HG03159 (cell line): ENCODE measurements at regions not wholly inside any gene's neighbourhood (a gene's known extent, or its start where the extent isn't known, plus 50 kb on each side); places are given as distances from the start of the nearest gene placed in this dataset.

ENCODE experiments used
- ATAC-seq: cut with Tn5 transposase; IDR thresholded peaks from one replicate; pipeline ENCODE4 v1.9.1; 2021; ENCODE audit warnings: mild to moderate bottlenecking, moderate library complexity; ENCODE audit not compliant: unreplicated experiment

DNA sequence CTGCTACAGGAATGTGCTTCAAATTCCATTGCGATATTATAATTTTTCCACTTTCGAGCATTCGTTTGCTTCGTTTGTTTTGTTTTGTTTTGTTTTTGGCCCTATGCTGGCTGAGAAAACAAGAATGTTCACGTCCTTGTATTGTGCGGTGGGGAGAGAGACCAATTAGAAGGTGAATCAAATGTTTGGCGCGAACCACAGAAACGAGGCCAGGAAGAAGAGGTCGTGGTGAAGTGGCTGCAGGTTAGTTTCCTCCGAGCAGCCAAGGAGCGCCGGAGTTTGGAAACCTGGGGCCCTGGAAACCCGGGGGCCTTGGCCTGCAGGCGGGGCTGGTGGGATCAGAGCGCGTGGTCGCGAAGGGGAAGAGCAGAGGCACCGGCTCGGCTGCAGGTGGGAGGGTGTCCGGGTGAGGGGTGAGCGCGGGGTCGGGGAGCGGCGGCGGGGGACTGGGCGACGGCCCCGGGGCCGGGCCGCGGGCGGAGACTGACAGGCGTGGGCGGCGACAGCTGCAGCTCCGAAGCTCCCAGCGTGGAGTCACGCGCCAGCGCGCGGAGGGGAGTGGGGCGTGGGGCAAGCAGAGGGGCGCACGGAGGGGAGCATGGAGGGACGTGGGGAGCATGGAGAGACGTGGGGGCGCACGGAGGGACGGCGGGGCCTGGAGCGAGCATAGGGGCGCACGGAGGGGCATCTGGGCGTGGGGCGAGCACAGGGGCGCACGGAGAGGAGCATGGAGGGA lies 141.5 kb upstream of the PDE10A start:
- no peak for ATAC-seq

DNA sequence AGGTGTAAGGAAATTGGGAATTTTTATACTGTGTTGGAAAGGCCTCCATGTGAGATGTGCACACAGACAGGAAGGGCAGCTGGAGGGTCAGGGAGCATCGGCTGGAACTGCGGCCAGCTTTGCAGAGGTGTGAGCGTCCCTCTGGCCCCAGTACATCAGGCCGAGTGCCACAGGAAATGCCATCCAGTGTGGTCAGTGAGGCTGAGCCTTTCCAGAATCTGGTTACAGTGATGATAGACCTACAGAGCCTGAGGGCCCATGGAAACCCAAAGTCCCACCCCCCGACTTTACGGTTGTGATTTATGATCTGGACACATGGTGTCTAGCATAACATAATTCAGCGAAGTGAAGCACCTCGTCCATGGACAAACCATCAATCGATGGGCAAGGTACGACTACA lies 137.3 kb upstream of the PDE10A start:
- ATAC-seq: no peak

DNA sequence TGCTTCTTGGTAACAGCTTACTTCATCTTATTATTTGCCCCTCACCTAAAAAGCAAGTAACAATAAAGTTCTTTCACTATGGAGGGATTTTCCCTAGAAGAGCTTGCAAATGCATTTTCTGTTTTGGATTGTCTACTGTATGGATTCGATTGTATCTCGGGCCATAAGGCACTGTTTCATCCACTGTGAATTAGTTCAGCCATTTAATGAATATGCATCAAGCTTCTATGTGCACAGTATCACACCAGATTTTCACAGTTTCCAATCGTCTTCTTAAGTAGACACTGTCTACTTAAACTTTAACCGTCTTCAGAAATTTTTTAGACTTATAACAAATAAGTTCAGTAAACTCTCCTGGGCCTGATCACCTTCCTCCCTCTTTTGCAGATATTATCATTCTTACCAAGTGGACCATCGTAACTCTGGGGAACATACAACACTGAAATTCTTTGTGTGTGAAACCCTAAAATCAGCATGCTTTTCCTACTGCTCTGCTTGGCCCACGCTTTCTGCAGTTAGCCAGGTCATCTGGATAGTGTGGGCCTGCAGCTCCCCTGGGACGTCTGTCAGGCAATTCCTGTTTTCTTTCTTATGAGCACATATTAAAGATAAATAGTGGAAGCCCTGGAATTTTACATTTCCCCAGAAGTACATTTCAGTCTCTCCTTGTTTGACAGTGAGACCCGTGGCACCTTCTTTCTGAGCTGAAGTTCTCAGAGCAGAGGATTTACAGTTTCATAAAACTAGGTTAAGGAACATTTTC lies 136.5 kb upstream of the PDE10A start:
- no peak for ATAC-seq

DNA sequence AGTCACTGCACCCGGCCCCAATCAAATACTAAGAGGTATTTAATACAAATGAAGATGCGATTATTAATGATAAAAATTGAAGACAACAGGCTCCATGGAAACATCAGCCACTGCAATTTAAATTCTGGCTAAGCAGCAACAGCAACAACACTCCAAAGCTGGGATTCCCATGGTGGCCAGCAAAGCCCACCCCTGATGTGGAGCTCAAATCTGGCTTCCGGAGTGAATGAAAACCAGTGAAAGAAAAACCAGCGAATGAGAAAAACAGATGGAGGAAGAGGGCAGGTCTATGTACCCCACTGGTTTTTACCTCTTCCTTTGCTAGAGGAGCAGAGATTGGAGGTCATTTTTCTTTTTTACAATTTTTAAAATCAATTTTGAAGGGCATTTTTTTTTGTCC lies 135.9 kb upstream of the PDE10A start:
- no peak for ATAC-seq

DNA sequence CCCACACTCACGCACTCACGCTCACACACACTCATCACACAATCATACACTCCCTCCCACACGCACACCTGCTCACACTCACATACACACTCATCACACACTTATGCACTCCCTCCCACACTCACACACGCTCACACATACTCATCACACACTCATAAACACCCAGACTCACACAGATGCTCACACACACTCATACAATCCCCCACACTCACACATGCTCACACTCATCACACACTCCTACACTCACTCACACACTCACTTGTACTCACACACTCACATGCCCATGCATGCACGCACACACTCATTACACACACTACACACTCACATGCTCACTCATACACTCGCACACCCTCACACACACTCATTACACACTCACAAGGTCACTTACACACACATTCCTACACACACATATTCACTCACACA lies 131.1 kb upstream of the PDE10A start:
- ATAC-seq: no peak

DNA sequence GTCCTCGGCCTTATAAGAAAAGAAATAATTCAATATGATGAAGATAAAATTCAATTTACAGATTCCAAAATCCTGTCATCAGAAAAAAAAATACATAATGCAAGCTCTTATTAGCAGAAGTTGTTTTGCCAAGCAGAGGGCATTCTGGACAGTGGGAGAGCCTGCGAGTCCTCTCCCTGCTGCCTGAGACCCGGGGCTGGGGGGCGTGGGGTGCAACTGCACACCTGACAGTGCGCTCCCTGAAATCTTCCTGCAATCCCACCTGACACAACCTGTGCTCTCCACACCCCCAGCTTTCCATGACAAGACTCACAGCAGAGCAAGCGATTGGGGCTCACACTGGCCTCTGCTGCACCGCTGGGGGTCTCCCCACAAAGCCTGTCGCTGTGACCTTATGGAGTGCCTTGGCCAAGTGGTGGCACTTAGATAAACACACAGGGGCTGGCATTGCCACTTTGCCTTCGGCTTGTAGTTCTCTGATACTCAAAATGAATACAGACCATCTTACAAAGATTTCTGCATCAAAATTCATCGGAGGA lies 130.3 kb upstream of the PDE10A start:
- ATAC-seq: no peak

DNA sequence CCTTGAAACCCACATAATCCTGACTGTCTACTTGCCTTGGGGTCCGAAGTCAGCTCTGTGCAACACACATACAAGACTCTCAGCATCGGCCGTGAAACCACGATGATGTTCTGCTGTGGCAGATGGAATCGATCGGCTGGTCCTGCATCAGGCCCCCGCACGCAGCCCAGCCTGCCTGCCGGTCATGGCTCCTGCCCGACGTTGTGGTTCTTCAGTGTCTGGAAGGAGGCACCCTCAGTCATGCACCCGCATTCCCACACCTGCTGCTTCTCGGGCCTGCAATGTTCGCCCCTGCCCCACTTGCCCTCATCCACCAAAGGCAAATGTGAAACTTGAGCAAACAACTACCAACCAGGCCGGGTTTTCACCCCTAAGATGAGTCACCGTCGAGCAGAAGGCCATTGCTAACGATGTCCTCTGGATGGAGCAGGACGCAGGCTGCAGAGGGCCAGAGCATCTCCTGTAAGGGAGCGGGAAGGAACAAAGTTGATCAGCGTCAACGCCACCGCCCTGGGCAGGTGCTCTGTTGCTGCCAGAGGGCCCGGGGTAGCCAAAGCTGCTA lies 128.9 kb upstream of the PDE10A start:
- ATAC-seq: no peak

DNA sequence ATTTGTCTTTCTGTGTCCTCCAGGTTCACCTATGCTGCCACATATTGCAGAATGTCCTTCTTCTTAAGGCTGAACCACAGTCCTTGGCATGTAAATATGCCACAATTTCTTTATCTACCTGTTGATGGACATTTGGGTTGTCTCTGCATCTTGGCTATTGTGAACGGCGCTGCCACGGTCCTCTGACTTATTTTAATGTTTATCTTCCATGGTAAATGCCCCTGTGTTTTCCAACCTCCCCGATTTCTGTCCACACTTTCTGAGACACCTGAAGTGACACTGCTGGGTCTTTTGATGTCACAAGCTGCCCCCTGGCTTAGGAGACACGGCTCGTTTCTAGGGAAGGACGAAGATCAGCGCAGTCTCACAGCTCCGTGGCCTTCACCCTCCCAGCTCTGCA lies 128.3 kb upstream of the PDE10A start:
- no peak for ATAC-seq

DNA sequence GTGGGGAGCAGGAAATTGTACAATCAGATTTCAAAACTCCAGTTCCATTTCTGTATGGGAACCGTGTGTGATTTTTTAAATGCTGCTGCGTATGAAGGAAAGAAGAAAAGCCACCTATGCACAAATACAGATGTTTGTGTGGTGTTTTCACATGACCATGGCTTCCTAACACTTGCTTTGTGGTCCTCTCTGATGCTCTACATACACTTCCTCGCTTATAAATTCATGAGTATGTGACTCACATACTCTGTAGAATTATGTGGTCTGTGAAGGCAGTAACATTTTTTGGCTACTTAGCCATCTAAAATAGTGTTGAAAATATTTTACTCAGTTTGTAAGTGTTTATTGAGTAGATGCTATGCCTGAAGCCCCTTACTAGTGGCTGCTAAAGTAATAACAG lies 119.8 kb upstream of the PDE10A start:
- no peak for ATAC-seq

DNA sequence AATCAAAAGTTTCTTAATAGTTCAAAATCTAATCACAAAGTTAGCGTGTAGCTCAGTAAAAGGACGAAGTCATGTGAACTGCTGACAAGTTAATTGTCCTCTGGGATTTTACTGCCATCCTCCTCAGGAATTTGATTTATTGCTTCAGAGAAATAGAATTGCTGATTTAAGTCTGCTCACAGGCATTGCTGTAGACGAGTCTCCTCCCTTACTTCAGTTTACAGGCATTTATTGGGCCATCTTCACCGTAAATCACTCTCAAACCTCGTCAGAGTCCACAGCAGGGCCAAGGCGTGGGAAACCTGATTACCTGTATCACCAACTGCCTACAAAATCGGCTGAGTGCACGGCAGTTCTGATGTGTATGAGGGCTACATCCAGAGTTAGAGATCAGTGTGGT lies 119.1 kb upstream of the PDE10A start:
- ATAC-seq: no peak

DNA sequence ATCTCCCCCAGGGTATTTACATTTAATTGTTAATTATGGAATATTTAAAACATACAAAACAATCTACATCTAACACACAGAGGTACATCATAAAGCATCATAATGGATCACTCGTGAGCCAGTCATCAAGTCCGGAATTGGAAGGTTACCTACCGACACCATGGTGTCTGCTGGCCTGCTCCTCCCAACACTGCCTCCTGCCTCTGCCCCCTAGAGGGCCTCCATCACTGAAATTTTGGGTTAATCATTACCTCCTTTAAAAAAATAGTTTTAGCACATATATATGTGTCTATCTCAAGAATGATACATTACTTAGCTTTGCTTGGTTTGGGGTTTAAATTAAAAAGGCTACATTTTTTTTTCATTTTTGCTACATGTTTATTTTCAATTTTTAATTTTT lies 114.6 kb upstream of the PDE10A start:
- ATAC-seq: no peak

DNA sequence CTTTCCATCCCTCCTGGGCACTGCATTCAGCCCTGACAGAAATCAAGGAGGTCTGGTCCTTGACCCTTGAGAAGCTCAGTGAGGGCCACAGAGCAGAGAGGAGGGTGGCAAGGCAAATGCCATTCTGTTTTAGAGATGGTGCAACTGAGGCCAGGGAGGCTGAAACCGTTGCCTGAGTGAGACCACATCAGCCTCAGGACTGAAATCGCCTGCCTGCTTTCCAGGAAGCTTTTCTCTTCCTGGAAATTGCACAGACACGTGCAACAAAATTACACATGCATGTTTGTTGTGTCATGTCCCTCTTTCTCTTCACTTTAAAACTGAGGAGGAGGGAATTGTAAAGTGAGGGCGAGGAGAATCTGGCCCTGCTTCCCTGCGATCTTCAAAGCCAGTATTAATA lies 113.7 kb upstream of the PDE10A start:
- ATAC-seq: no peak

DNA sequence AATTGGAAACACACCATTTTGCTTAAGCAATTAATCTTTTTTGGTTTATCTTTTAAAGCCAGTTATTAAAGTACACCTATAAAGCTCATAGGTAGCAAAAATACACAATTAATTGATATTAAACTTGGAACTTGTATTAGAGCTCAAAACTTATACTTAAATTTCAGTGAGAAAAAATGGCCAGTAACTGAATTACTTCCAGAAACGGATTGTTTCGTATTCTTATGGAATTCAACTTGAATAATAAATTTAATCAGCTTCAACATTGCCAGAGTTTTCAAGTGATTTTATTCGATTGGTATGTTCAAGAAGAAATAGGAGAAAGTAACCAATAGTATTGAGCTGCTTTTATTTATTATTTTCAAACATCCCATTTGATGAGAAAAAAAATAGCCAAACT lies 112.7 kb upstream of the PDE10A start:
- ATAC-seq: no peak

DNA sequence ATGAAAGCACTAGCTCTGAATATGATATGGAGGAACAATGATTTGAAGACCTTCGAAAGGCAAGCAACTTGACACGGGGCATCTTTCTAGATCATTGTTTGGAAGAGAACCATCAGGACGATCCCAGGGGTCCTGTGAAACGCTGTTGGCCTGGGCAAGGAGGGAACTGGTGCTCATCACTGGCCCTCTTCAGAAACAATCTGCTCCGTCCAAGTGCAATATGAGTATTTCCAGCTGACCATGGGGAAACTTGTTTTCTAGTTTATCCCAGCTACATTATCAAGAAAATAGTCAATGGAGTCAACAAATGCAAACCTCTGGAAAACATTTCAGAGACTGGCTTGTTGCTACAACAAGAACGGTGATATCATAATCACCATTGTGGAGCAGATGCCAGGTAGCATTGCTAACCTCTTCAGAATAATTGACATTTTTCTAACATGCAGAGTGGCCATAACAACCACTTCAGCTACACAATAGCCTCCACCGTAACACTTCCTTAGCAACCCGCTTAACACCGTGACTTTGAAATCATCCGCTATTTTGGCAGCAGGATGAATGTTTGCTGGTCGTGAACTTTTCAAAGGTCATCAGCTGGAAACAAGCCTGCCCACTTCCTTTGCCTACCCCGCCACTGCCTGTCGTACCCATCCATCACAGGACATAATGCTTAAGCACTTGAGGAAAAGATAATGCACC lies 112.0 kb upstream of the PDE10A start:
- no peak for ATAC-seq

DNA sequence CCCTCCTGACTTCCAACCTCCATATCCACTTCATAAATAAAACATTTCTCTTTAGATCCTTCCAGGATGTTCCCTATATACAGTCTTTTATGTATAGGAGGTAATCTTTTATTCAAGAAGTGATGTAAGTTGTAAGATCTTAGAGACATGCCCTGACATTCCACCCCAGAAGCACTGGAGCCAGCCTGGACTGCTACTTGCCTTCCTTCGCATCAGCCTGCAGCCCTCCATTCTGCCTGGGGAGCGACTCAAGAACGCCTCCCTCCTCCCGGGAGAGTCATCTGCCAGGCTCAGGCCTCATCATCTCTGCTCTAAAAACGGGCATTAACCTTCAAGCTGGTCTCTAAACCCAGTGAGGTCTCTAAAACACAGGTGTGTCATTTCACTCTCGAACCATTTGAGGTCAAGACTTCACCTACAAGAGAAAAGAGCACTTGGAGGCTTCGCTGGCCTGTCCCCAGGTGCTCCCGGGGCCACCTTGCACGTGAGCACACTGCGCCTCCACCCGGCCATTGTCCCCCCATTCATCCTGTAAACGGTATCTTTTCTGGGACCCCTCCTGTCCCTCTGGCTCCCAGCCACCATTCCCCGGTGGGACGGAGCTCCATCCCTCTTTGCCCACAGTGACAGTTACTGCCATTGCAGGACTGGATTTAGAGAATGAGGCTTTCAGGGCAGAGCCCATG lies 107.5 kb upstream of the PDE10A start:
- no peak for ATAC-seq

DNA sequence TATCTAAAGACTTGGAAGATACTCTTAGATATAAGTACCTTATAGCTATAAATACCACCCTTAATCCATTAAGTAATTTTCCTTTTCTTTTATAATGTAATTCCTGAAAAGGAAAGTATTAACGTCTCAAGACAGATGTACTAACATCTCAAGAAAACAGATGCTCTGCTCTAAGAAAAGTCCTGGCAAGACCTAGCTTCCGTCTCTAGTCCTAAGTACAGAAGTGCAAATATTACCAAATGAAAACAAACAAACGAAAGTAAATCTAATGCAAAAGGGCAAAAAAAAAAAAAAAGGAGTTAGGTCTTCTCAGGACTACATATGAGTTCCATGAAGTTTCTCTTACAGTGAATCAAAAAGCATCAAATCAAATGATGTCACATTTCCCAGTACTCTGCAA lies 106.8 kb upstream of the PDE10A start:
- no peak for ATAC-seq

DNA sequence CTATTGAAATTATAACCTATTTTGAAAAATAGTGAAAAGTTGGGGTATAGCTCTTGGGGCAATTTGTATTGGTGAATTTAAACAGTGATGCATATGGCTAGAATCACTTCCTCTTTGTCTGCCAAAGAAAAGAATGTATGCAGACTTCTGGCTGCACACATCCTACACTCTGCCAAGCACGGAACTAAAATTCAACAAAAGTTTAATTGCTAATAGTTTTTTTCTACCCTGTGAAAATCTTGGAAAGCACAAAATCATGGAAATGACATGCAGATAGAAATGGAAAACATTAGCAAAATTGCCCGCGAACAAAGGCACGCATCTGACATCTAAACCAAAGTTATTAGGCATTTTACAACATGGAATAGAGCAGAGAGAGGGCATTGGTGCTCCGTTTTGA lies 106.4 kb upstream of the PDE10A start:
- no peak for ATAC-seq

DNA sequence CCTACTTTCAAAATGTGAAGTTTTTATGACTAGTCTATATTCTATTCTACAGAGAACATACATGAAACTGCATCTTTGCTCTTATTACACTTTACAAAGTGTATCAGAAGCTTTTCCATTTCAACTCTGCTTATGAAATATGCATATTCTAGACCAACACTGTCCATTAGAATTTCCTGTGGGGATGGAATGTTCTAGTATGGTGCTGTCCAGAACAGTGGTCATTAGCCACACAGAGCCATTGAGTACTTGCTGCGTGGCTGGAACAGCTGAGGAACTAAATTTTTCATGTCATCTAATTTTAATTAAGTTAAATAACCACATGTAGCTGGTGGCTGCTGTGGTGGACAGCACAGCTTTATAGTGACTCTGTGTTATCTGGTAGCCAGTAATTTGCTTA lies 105.9 kb upstream of the PDE10A start:
- no peak for ATAC-seq

DNA sequence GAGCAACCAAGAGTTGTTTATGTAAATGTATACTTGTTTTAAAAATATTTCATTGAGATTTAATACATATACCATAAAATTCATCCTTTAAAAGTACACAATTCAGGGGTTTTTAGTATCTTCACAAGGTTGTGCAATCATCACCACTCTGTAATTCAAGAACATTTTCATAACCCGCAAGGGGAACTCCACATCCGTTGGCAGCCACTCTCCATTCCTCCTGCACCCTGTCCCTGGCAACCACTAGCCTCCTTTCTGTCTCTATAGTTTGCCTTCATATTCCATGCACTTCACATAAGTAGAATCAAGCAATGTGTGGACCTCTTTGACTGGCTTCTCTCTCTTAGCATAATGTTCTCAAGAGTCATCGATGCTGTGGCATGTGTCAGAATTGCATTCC lies 104.2 kb upstream of the PDE10A start:
- ATAC-seq: no peak

DNA sequence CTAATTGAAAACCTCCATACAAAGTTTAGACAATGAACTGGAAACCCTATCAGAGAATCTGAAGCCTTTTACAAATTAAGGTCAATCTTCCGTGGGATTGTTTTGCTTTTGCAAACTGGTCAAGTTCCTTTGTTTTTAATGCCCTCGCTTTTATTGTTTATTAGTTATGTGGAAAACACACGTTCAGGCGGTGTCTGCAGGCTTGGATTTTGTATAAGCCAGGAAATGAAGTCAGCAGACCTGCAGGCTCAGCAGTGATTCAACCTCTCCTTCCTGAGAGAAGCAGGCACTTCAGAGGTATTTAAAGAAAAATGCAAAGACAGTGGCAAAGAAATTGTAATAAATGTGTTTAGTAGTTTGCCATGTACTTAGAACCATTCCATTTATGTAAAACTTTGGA lies 103.4 kb upstream of the PDE10A start:
- no peak for ATAC-seq

DNA sequence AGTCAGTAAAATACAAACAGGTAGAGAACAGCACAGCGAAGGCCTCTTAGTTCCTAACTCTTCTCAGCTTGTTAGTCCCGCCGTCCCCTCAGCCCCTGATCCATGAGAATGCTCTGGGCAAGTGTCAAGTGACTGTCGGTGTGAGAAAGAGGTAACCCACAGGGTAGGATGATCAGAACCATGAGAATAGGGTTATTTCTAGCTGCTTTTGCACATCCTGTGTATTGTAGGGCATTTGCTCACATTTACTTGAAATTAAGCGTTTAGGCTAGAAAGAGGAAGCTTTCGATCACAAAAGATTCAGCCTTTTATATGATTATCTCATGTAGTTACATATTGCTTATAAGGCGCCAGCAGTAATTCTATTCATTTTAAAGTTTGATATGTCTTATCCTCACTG lies 103.0 kb upstream of the PDE10A start:
- no peak for ATAC-seq
